Left ventricle myocardium inferior (tissue), 1 donor: ENCODE measurements at regions not wholly inside any gene's neighbourhood (a gene's known extent, or its start where the extent isn't known, plus 50 kb on each side); places are given as distances from the start of the nearest gene placed in this dataset.
"Not testable (repeated sequence)": the region's sequence is repeated elsewhere in the genome, so short reads cannot be mapped to it uniquely, and the experiment has no call there.

Experiments
- DNase-seq: peaks from one replicate; pipeline ENCODE4 v3.0.0-alpha.2; 2020
- H3K27ac ChIP-seq: fragments of 200-600 bp; replicated peaks from 2 replicates; pipeline ENCODE4 v1.8.0; 2021
- H3K27me3 ChIP-seq: fragments of 200-600 bp; 2 replicates; pipeline ENCODE4 v1.8.0; 2021; ENCODE audit warnings: low read depth
- H3K36me3 ChIP-seq: fragments of 200-600 bp; 2 replicates; pipeline ENCODE4 v1.8.0; 2021
- H3K4me1 ChIP-seq: fragments of 200-600 bp; 2 replicates; pipeline ENCODE4 v1.8.0; 2021
- H3K4me3 ChIP-seq: fragments of 200-600 bp; 2 replicates; pipeline ENCODE4 v1.8.0; 2021; ENCODE audit warnings: mild to moderate bottlenecking, moderate library complexity
- H3K9me3 ChIP-seq: fragments of 200-600 bp; replicated peaks from 2 replicates; pipeline ENCODE4 v1.8.0; 2021
- CTCF ChIP-seq: fragments of 200-600 bp; IDR thresholded peaks from 2 replicates; pipeline ENCODE4 v1.8.0; 2021; ENCODE audit warnings: antibody characterized with exemption, mild to moderate bottlenecking, borderline replicate concordance
- intact Hi-C: fragments of 100-400 bp; cut with micrococcal nuclease; formaldehyde crosslinking; loops from one replicate; pipeline ENCODE4 v1.11.0; 2022
- donor health status: DM: no; HTN: yes; CAD: no; lungs with severe emphysema.

- no peak for DNase-seq
- H3K4me3 ChIP-seq, result no peak overlapping the region
- intact Hi-C loops, result no loop called here
- no peaks in the 10 kb centered on the region for H3K27me3 ChIP-seq
- no peak for TF ChIP-seq CTCF
- H3K36me3 ChIP-seq, result no peaks in the 10 kb centered on the region
- peak overlapping the region; percentile 53 for H3K27ac ChIP-seq
- H3K4me1 ChIP-seq, result peaks cover 20% of the 10 kb centered on the region
- no peaks in the 10 kb centered on the region for H3K9me3 ChIP-seq
Measured at GRCh38 chr12:75943730-75944096, 87.9 kb downstream of the PHLDA1 start.

GRCh38 chr12:75941661-75942060, 89.9 kb downstream of the PHLDA1 start:
- H3K36me3 ChIP-seq, H3K27ac ChIP-seq, H3K9me3 ChIP-seq, DNase-seq, H3K4me3 ChIP-seq, intact Hi-C loops, H3K27me3 ChIP-seq: not testable (repeated sequence)
- H3K4me1 ChIP-seq, result peaks cover 20% of the 10 kb centered on the region

- DNase-seq, result no peak
- no peaks in the 10 kb centered on the region for H3K9me3 ChIP-seq
Measured at GRCh38 chr12:75939016-75939642, 92.4 kb downstream of the PHLDA1 start.

GRCh38 chr12:75938189-75938588, 93.4 kb downstream of the PHLDA1 start:
- Histone ChIP-seq H3K9me3 (no peaks in the 10 kb centered on the region), H3K4me3 (no peak overlapping the region), H3K4me1 (peaks cover 29% of the 10 kb centered on the region), H3K27ac (no peak overlapping the region), H3K27me3 (no peaks in the 10 kb centered on the region), H3K36me3 (no peaks in the 10 kb centered on the region)
- intact Hi-C loops, result no loop called here
- no peak for DNase-seq
- no peak for TF ChIP-seq CTCF

More at GRCh38 chr12:75939016-75939642, 92.4 kb downstream of the PHLDA1 start:
- Histone ChIP-seq H3K27ac (no peak overlapping the region), H3K27me3 (no peaks in the 10 kb centered on the region), H3K36me3 (no peaks in the 10 kb centered on the region), H3K4me1 (peaks cover 28% of the 10 kb centered on the region), H3K4me3 (no peak overlapping the region)
- intact Hi-C loops, result no loop called here
- no peak for TF ChIP-seq CTCF

- intact Hi-C loops, result no loop called here
- no peak for DNase-seq
- H3K9me3 ChIP-seq, result no peaks in the 10 kb centered on the region
- TF ChIP-seq CTCF, result no peak
- no peaks in the 10 kb centered on the region for H3K27me3 ChIP-seq
- H3K4me1 ChIP-seq, result peaks cover 29% of the 10 kb centered on the region
- H3K4me3 ChIP-seq, result no peak overlapping the region
- no peaks in the 10 kb centered on the region for H3K36me3 ChIP-seq
- no peak overlapping the region for H3K27ac ChIP-seq
Measured at GRCh38 chr12:75937486-75937885, 94.1 kb downstream of the PHLDA1 start.

- no peak overlapping the region for H3K4me3 ChIP-seq
- no peak for TF ChIP-seq CTCF
- DNase-seq, result no peak
- H3K27ac ChIP-seq, result no peak overlapping the region
- intact Hi-C loops, result no loop called here
- no peaks in the 10 kb centered on the region for H3K27me3 ChIP-seq
- H3K9me3 ChIP-seq, result no peaks in the 10 kb centered on the region
- peaks cover 29% of the 10 kb centered on the region for H3K4me1 ChIP-seq
- H3K36me3 ChIP-seq, result no peaks in the 10 kb centered on the region
Measured at GRCh38 chr12:75936515-75937440, 94.8 kb downstream of the PHLDA1 start.
